ENCODE measurements at regions not wholly inside any gene's neighbourhood (a gene's known extent, or its start where the extent isn't known, plus 50 kb on each side); places are given as distances from the start of the nearest gene placed in this dataset.

DNA sequence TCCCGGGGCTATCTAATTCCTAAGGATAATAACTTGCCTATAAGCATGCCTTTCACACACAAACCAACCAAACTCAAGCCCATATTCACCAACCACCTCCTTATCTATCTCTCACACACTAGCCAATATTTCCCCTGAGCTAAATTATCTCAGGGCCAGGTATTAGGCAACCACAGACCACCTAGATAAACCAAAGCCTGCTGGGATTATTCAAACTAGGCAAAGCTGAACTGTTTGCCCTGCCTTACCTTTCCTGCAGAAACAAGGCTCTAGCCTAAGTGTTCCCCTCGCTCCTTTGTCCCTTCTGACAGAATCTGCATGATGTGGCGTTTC, 114.7 kb upstream of the EEA1 start:
- DNase-seq, result no peak

GRCh38 chr12:93047118-93047517, 118.0 kb upstream of the EEA1 start:
- no peak for DNase-seq

DNA sequence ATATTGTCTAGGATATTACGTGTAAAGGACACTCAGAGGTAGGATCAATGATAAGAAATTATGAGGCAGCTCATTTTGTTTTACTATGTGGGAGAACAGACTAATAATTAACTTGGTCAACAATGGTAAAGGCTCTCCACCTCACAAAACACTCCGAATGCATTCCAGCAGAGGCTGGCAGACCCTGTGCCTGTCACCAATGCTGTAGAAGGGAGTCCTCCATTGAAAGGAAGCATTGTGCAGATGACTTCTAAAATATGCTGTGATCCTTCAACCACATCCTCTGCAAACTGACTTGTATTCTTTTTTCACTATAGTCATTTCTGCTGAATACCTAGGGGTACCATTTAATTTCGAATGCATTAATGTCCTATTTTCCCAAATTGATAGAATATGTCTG, 119.6 kb upstream of the EEA1 start:
- DNase-seq, result no peak

GRCh38 chr12:93050026-93050747, 121.1 kb upstream of the EEA1 start:
- no peak for DNase-seq

- DNase-seq, result no peak
Measured at GRCh38 chr12:93050748-93051081, 121.6 kb upstream of the EEA1 start.

DNA sequence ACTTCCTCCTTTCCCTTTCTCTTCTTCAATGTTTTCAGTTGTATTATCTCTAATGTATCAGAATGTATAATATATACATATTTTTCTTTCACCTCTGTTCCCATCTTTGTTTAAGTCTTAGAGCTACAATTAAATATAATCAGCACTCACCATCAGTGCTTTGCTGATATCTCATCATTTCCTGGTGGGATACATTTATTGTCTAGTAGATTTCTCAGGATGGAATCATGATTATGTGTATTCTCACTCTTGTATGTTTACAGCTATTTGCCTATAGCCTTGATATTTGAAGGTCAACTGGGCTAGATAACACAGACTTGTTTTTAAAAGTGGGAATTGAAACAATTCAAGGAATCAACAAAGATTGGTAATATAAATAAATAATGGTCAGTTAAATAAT, 124.9 kb upstream of the EEA1 start:
- no peak for DNase-seq

DNA sequence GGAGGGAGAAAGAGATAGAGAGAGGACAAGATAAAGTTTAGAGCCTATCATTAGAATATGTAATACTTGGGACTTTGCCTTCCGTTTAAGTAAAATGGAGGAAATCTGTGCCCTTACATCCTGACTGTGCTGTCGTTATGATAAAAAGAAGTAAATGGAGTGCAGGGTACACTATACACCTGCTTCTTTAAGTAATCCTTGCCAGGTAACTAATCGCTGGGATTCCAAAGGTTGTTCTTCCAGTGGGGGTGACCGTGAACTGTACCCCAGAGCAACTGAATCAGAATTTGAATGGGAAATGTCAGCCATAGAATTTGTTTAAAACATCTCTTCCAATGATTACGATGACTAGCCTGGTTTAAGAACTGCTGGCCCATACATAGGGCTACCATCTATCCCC, 126.1 kb upstream of the EEA1 start:
- DNase-seq, result no peak

DNA sequence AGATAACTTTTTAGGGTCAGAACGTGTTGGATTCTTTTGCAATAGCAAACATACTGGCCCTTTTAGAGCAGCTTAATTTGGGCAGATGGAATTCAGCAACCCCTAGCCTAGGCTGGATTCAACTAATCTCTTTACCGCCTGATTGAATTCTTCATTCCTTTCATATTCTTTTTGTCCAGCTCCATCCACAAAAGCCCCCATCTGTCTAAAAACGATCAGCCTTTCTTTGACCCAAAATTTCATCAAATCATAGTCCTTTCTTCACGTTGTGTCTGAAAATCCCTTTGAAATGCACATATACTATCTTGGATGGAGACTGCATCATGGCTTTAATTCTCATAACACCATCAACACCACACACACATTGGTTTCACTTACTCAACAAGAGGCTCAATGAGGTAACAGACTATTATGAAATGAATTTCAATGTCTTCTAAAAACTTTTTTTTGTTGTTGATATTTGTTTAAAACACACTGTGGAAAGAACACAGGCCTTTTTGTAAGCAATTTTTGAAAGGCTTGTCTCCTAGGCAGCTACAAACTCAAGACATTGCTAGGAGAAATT, 128.0 kb upstream of the EEA1 start:
- DNase-seq, result no peak

- DNase-seq, result no peak
Measured at GRCh38 chr12:93058280-93058679, 129.2 kb upstream of the EEA1 start.

DNA sequence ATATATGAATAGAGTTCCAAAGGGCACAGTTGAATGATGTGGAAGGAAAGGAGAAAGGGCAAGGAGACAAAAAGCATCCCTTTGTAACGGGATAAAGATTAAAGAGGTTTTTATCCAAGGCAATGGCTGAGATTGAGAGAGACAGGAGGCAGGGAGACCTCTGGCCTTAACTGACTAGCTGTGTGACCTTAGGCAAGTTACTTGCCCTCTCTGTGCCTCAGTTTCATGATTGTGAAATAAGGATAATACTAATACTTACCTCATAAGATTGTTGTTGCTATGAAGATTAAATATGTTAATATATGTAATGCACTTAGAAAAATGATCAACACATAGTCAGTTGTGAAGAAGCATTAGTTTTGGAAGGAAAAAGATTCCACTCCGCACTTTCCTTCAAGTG, 130.2 kb upstream of the EEA1 start:
- no peak for DNase-seq

GRCh38 chr12:93059925-93060665, 131.0 kb upstream of the EEA1 start:
- DNase-seq, result no peak

DNA sequence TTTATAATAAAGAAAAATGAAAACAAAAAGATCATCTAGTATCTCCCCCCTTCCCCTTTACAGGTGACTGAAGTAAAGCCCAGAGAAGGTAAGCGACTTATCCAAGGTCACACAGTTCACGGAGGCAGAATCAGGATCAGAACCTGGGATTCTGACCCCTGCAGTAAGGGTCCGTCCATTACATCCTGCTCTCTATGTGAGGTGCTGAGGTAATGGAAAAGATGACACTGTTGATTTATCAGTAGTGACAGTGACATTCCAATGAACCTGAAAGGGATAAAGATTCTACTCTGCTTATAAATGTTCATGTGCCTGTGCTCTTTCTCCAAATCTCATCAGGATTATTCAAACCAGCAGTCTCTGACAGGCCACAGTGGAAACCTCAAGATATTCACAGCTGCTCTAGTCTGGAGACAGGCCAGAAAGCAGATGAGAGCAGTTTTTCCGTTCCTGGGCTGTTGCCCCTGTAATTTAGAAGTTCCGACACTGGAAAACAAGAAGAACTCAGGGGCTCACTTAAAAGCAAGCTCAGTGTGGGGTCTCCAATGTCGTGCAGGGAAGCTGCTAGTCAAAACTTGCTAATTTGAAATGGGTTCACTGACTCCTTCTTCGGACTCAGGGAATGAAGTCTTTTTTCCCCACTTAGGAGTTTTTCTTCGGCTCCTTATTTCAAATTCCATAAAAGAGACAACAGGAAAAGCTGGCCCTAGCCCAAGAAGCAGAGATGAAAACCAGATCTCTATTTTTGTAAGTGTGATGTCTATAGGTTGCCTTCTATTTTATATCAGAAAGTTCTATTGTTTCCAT, 131.8 kb upstream of the EEA1 start:
- DNase-seq, result no peak

- no peak for DNase-seq
Measured at GRCh38 chr12:93061473-93062419, 132.7 kb upstream of the EEA1 start.

- DNase-seq, result no peak
Measured at GRCh38 chr12:93065896-93066295, 136.8 kb upstream of the EEA1 start.

DNA sequence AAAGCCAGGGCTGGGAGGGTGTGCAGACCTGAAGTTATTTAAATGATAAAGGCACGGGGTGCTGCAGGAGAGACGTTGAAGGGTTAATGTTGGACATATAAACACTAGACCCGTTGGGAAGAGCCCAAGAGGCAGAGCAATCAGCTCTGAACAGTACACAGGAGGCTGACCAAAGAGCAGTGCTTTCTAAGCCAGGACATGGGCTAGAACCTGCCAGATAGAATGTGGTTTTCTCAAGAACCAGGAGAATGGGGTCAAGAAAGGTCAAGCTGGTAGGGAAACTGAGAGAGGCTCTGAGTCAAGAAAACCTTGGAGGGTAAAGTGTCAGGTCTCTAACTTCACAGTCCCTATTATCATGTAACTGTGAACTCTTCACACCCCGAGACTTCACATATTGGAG, 143.2 kb upstream of the EEA1 start:
- no peak for DNase-seq

DNA sequence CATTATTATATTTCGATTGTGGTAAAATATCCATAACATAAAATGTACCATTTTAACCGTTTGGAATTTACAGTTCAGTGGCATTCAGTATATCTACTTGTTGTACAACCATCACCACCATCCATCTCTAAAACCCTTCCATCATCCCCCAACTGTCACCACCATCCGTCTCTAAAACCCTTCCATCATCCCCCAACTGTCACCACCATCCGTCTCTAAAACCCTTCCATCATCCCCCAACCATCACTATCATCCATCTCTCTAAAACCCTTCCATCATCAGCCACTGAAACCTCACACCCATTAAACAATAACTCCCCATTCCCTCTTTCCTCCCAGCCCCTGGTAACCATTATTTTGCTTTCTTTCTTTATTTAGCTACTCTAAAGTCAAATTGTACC, 144.2 kb upstream of the EEA1 start:
- DNase-seq, result no peak

GRCh38 chr12:93078059-93078458, 149.0 kb upstream of the EEA1 start:
- DNase-seq, result no peak

DNA sequence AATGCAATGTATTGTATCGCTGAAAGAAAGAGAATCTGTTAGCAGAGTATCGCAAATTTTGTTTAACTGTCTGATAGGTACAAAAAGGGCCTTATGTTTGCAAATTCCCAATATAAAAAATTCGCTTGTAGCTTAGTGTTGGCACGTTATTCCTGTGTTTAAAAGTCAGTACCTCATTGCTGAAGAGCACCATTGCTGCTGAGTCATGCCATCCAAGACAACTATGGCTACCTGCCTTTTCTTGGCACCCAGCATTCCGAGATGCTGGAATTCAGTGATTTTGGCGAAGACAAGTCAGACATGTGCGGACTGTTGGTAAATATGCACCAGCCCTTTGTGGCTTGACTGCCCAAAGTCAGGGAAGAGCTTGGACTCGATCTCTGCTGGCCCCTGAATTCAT, 149.5 kb upstream of the EEA1 start:
- no peak for DNase-seq

GRCh38 chr12:93079271-93079670, 150.2 kb upstream of the EEA1 start:
- no peak for DNase-seq

DNA sequence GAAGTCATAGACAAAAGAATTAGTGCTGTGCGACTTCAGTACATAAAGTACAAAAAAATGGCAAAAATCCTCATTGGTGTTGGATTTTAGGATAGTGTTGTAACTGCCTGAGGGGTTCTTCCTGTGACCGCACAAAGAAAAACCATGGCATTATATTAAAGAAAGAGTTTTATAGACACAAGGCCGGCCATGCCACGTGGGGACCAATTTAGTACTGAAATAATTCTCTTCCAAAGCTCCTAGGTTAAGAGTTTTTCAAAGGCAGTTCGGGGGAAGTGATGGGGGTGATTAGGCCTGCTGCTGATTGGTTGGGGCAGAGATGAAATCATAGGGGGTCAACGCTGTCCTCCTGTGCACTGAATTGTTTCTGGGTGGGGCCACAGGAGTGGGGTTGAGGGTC, 150.9 kb upstream of the EEA1 start:
- no peak for DNase-seq

GRCh38 chr12:93080452-93080851, 151.4 kb upstream of the EEA1 start:
- DNase-seq, result no peak

DNA sequence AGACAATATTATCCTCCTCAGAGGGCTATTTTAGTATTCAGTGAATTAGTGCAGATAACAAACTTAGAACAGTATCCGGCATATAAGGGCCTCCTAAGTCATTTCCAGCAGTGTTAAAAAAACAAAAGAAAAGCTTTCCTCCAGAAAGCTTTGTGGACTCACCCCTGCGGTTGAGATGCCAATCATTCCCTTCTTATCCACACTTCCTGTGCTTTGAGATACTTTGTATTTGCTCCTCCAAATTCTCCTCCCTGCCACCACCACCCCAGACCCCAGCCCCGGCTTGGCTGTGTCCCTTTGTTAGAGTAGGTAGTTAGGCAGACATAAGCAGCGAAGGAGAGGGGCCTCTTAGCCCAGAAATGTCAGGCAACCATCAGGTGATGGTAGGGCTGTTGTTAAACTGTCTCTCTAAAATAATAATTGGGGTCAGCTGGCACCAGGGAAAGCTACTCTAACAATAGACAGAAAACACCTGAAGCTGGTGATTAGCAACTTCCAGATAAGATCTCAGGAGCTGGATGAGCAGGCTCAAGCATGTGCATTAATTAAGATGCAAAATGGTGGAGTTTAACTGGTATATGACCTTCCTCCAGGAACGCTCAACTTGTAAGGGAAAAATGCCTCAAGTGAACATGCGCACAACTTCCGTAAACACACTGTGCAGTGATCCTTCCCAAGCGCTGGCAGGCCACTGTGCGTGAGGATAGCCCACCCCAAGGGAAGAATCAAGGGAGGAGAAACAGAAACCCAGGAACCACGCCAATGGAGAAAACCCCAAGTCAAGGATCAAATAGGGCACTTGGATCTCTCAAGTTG, 152.1 kb upstream of the EEA1 start:
- DNase-seq, result no peak
